GM19239 (cell line): ENCODE measurements at regions not wholly inside any gene's neighbourhood (a gene's known extent, or its start where the extent isn't known, plus 50 kb on each side); places are given as distances from the start of the nearest gene placed in this dataset.
"Not testable (repeated sequence)": the region's sequence is repeated elsewhere in the genome, so short reads cannot be mapped to it uniquely, and the experiment has no call there.

Source experiments
- DNase-seq: peaks from one replicate; pipeline ENCODE4 v3.0.0; 2011; ENCODE audit warnings: low spot score; ENCODE audit not compliant: insufficient read length
- FAIRE-seq: peaks from 2 replicates; lab custom pipeline; 2011; peaks lifted over from hg19 to GRCh38; lab: Jason Lieb, UNC

DNA sequence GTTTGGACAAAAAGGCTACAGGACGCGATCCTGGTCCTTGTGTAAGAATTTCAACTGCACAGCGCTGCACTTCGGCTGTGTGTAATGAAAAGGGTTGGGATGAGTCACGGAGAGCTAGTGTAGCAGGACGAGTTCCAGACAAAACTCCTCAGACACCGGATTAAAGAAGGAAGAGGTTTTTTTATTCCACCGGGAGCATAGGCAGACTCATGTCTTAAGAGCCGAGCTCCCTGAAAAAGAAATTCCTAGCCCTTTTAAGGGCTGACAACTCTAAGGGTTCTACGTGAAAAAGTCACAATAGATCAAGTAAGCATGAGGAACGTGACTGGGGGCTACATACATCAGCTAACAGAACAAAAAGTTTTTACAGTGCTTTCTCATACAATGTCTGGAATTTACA, 54.8 kb upstream of the FAM90A1 start:
- DNase-seq, FAIRE-seq: not testable (repeated sequence)

- FAIRE-seq: not testable (repeated sequence)
Observed at GRCh38 chr12:8285681-8286080, 58.3 kb upstream of the FAM90A1 start.

GRCh38 chr12:8291764-8292163, 64.3 kb upstream of the FAM90A1 start:
- DNase-seq, FAIRE-seq: not testable (repeated sequence)

More at GRCh38 chr12:8285681-8286080, 58.3 kb upstream of the FAM90A1 start:
- DNase-seq: not testable (repeated sequence)

GRCh38 chr12:8294662-8295061, 67.2 kb upstream of the FAM90A1 start:
- FAIRE-seq: not testable (repeated sequence)

GRCh38 chr12:8308611-8309010, 81.2 kb upstream of the FAM90A1 start:
- FAIRE-seq, DNase-seq: not testable (repeated sequence)

More at GRCh38 chr12:8294662-8295061, 67.2 kb upstream of the FAM90A1 start:
- not testable (repeated sequence) for DNase-seq

- FAIRE-seq, DNase-seq: not testable (repeated sequence)
Observed at GRCh38 chr12:8315997-8316396, 88.6 kb upstream of the FAM90A1 start.

GRCh38 chr12:8317675-8318074, 90.3 kb upstream of the FAM90A1 start:
- DNase-seq, FAIRE-seq: not testable (repeated sequence)

DNA sequence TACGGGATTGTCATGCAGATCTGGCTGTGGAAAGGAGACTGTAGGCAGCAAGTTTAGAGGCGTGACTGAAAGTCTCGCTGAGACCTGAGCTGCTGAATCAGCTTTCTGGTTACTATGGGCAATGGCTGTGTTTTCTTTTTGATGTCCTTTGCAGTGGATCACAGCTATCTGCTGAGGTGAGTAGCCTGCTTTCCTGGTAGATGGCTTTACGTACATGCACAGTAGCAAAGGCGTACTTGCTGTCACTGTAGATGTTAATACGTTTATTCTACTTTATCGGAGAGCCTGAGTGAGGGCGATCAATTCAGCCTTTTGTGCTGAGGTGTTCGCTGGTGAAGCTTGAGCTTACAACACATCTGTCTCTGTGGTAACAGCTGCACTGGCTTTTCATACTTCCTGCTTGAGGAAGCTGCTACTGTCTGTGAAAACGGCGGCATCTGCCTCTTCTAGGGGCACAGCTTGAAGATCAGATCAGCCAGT, 92.9 kb upstream of the FAM90A1 start:
- not testable (repeated sequence) for DNase-seq, FAIRE-seq

DNA sequence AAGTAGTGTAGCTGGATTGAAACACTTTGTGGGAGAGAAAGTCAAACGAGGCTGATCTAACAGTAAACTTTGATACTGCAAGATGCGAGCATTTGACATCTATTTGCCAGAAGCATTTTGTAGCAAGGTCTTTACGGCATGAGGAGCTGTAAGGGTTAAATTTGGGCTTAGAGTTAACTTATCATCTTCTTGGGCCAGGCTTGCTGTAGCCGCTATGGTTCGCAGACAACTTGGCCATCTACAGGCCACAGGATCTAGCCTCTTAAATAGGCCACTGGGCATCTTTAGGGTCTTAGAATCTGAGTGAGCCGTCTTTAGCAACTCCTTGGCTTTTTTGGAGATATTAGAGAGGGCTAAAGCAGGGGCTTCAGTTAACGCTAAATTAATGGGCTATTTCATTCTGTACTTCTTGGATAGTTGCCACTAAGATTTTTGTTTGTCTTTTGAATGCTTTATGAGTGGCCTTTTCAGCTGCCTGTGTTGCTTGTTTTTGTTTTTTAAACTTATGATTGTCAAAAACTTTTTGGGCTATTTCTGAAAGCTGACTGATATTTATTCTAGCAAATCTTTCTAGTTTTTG, 93.5 kb upstream of the FAM90A1 start:
- FAIRE-seq, DNase-seq: not testable (repeated sequence)

DNA sequence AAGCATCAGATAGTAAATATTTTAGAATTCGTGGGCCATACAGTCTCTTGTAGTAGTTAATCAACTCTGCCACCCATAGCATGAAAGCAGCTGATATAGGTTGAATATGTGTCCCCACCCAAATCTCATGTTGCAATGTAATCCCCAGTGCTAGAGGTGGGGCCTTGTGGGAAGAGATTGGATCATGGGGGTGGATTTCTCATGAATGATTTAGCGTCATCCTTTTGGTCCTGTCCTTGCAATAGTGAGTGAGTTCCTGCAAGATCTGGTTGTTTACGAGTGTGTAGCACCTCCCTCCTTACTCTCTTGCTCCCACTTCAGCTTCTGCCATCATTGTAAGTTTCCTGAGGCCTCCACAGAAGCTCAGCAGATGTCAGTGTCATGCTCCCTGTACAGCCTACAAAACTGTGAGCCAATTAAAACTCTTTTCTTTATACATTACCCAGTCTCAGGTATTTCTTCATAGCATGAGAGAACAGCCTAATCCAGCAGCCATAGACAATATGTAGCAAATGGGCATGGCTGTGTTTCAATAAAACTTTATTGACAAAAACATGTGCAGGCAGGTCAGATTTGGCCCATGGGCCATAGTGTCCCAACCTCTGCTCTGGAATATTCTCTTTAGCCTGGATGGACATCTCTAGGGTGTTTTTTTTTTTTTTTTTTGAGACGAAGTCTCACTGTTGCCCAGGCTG, 97.9 kb upstream of the FAM90A1 start:
- FAIRE-seq, DNase-seq: not testable (repeated sequence)

- DNase-seq, FAIRE-seq: not testable (repeated sequence)
Observed at GRCh38 chr12:8328835-8329234, 101.4 kb upstream of the FAM90A1 start.

- not testable (repeated sequence) for DNase-seq, FAIRE-seq
Observed at GRCh38 chr12:8332373-8332772, 105.0 kb upstream of the FAM90A1 start.

DNA sequence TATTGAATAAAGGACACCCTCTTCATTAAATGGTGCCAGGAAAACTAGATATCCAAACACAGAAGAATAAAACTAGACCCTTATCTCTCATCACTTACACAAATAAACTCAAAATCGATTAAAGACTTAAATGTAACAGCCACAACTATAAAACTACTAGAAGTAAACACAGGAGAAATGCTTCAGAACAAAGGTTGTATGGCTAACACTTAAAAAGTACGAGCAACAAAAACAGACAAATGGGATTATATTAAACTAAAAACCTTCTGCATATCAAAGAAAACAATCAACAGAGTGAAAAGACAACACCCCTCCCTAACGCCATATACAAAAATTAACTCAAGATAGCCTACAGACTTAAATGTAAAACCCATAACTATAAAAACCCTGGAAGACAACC, 104.7 kb upstream of the CLEC6A start:
- not testable (repeated sequence) for DNase-seq, FAIRE-seq

- not testable (repeated sequence) for FAIRE-seq, DNase-seq
Observed at GRCh38 chr12:8354741-8355140, 101.0 kb upstream of the CLEC6A start.

DNA sequence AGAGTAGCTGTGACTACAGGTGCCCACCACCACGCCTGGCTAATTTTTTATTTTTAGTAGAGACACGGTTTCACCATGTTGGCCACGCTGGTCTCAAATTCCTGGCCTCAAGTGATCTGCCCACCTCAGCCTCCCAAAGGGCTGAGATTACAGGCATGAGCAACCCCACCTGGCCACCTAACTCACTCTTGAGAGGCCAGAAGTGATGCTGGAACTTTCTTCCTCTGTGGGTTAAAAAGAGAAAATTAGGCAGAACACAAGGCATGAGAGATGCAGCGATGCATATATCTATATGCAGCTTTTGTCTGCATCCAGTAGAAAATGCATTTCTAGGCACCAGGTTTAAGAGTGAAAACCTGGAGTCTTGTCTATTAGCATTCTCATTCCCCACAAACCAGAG, 100.2 kb upstream of the CLEC6A start:
- FAIRE-seq, DNase-seq: not testable (repeated sequence)

GRCh38 chr12:8373744-8374143, 82.0 kb upstream of the CLEC6A start:
- not testable (repeated sequence) for DNase-seq, FAIRE-seq

- DNase-seq, FAIRE-seq: not testable (repeated sequence)
Observed at GRCh38 chr12:8375122-8375521, 80.6 kb upstream of the CLEC6A start.

DNA sequence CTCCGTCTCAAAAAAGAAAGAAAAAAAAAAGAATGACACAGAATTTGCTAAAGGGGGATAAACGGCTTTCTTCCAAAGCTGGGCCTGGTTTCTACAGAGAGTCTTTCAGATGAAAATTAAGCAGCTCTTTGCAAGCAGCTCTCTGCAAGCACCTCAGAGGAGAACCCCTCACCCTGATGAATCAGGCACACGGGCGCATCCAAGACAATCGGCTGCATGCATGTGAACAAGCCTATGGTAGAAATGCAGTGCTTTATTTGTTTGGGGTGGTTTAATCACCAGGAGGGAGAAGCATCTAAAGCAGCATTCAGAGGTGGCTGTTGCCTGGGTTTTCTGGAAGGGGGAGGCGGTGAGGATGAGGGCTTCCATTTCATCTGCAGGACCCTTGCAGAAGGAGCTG, 78.0 kb upstream of the CLEC6A start:
- FAIRE-seq, DNase-seq: not testable (repeated sequence)

- FAIRE-seq, DNase-seq: not testable (repeated sequence)
Observed at GRCh38 chr12:8382556-8382955, 73.2 kb upstream of the CLEC6A start.

GRCh38 chr12:8384686-8385085, 71.1 kb upstream of the CLEC6A start:
- FAIRE-seq, DNase-seq: not testable (repeated sequence)

GRCh38 chr12:8385431-8385830, 70.3 kb upstream of the CLEC6A start:
- not testable (repeated sequence) for FAIRE-seq, DNase-seq
